Peyer's patch (tissue), 4 donors: ENCODE measurements at regions not wholly inside any gene's neighbourhood (a gene's known extent, or its start where the extent isn't known, plus 50 kb on each side); places are given as distances from the start of the nearest gene placed in this dataset.

Experiments
- CTCF ChIP-seq, 6 experiments: fragments of 450-650 bp in 4 of 6; fragments of 200-600 bp in 2 of 6; sonication (generic) in 1 of 6; IDR thresholded peaks; one replicate each; pipeline ENCODE4 v1.5.1; 2017 to 2019; ENCODE audit warnings: antibody characterized with exemption in 6 of 6, mild to moderate bottlenecking in 3 of 6, moderate library complexity in 1 of 6
- POLR2A ChIP-seq, 2 donors: fragments of 450-650 bp; IDR thresholded peaks; one replicate each; pipeline ENCODE4 v1.5.1; 2017; ENCODE audit warnings: antibody characterized with exemption in 2 of 2, mild to moderate bottlenecking in 2 of 2, moderate library complexity in 2 of 2

DNA sequence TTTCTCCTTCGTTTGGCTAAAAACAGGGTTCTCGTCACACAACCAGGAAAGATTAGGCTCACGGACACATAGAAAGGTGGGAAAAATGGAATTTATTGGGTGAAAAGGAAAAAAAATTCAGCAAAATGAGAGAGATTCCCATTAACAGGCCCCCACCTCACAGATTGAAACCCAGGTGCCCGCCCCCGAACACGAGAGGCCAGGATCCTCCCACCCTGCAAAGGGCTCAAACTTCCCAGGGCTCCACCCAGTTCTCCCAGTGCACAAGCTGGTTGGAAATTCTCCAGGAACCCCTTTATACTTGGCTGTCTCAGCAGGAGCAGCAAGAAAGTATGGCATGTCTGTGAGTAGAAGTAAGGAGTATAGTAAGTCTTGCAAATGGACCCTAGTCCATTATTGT, 499.7 kb downstream of the RWDD3 start:
- TF ChIP-seq CTCF (IDR thresholded peaks at IDR 0.05) (no peak), POLR2A (IDR thresholded peaks at IDR 0.05) (no peak)
